Activated CD8-positive, alpha-beta memory T cell treated with anti-CD3 and anti-CD28 coated beads, Interleukin-2, amount 50 U/mL, for 1 hour (primary cell): ENCODE measurements at regions not wholly inside any gene's neighbourhood (a gene's known extent, or its start where the extent isn't known, plus 50 kb on each side); places are given as distances from the start of the nearest gene placed in this dataset.

Experiments
- DNase-seq: peaks from one replicate; pipeline ENCODE4 v3.0.0-alpha.2; 2020; ENCODE audit errors: extremely low read depth

- DNase-seq: no peak
Observed at GRCh38 chr9:105146677-105147076, 97.8 kb upstream of the SLC44A1 start.

GRCh38 chr9:105147110-105147871, 97.2 kb upstream of the SLC44A1 start:
- no peak for DNase-seq

DNA sequence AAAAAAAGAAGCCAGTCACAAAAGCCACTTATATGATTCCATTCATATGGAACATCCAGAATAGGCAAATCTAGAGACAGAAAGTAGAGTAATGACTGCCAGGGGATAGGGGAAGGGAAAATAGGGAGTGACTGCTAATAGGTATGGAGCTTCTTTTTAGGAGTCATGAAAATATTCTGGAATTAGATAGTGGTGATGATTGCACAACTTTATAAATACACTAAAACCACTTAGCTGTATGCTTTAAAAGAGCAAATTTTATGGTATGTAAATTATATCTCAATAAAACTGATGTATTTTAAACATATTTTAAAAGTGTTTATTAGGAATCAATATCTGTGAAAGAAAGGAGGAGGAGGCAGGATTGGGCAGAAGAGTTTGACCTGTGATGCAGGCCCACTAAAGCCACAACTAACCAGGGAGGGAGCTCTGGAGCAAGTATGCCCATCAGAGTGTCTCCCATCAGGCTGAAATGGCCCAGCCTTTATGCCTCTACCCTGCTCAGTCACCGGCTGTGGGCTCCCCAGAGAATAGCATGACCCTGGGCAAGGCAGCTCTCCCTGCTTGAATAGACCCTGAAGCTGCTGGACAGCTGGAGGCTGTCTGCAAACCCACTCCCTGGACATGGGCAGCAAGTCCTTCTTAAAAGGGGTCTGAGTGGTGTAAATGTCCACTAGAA, 96.0 kb upstream of the SLC44A1 start:
- no peak for DNase-seq

DNA sequence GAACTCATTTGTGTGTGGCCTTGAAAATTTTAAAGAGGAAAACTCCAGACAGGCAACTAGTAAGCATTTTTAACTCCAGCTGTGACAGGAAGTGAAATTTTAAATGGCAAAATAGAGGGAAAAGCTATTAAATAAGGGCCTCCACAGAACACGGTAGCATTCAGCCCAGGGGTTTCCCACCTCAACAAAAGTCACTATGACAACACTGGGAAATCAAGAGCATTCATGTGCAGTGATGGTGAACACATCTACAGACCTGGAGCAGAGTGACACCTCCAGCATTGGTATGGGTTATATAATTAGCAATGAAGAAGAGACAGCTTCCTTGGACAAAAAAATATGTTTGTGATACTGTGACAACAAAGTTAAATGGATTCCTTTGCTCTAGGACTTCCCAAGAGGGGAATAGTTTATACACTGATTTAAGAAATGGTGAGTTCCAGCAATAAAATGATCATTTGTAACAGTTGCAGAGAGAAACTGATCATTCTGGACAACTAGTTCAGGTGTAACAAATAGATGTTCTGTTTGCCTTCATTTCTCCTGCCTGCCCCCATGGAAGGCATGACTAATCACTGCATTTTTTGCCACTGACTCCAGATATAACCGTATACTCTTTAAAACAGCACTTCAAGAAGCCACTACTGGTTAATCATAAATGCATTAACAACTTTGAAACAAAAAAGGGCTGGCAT, 93.3 kb upstream of the SLC44A1 start:
- DNase-seq: no peak

DNA sequence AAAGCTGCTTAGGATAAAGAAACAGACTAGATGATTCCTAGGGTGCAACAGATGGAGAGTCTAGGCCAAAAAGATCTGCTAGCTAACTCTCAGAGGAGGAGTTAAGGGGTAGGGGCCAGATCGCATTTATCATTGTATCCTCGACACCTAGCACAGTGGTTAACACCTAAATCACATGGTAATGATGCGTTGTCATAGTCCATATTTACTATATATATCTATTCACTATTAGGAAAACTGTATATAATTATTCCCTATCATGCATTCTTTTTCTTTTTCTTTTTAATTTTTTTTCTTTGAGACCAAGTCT, 92.8 kb upstream of the SLC44A1 start:
- DNase-seq: no peak

DNA sequence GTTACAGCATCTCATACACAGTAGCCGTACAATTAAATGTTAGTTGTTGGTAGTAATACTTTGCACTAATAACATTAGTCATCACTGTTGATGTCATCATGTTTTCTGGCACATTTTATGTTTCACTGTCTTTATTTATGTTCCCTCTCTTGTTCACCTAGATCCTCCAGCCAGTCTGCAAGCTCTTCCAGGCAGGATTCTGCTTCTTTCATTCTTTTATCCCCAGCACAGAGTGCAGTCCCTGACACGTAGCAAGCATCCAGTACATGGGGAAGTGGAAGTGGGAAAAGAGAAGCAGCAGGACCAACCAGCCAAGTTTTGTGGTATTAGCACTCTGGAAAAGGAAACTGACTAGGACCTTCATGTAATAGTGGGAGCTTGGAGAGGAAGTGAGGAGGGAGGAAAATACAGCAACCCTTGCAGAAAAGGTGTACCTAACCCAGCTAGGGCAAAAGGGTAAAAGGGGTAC, 89.7 kb upstream of the SLC44A1 start:
- DNase-seq: no peak

DNA sequence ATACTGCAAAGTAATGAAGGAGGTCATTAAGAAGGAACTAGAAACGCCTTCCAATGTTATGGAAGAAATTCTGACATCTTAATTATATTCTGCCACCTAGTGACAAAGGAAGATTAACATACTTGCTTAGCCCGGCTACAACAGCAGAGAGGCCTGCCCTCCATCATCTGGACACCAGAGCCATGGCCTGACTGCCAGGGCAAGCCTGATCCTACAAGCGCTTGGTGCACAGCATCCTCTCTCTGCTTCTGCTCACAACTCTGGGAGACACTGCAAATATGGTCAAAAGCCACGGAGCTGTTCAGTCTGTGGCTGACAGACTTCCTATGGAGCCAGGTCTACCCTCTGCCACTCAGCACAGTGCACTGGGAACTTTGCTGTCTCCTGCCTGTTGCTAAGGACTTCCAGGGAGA, 87.3 kb upstream of the SLC44A1 start:
- no peak for DNase-seq

- no peak for DNase-seq
Observed at GRCh38 chr9:105158020-105158419, 86.4 kb upstream of the SLC44A1 start.

- DNase-seq: no peak
Observed at GRCh38 chr9:105158898-105159297, 85.6 kb upstream of the SLC44A1 start.

- DNase-seq: no peak
Observed at GRCh38 chr9:105168870-105169319, 75.6 kb upstream of the SLC44A1 start.

DNA sequence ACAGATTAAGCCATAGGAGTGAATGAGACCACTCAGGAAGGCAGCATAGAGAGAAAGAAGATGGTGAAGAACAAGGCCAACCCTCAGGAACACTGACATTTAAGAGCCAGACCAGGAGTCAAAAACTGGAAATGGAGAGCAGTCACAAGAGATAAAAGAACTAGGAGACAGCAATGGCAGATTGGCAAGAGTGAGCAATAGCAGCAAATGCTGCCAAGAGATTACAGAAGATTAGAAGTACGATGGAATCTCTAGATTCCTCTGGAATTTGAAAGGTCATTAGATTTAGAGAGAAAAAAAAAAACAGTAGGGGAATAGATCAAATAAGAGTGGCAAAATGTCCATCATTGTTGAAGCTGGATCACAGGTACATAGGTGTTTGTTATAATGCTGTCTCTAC, 73.4 kb upstream of the SLC44A1 start:
- no peak for DNase-seq

DNA sequence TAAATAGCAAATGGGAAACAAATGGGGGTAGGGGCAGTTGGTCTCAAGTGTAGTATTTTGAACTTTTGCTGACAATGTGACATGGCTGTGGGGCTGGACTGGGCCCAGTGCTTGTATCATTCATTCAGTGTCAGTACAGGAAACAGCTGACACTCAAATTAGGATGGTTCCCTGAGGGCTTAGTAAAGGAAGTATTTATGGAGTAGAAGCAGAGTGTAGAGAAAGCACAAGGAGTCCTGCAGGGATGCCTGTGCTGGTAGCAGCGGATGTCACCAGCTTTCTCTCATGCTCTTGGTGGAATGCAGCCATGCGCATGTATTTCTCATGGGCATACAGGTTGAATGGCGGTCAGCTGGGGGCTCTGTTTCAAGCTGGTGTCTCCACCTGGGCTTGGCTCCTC, 72.9 kb upstream of the SLC44A1 start:
- DNase-seq: no peak

GRCh38 chr9:105172436-105172835, 72.0 kb upstream of the SLC44A1 start:
- DNase-seq: no peak

- no peak for DNase-seq
Observed at GRCh38 chr9:105173306-105173705, 71.1 kb upstream of the SLC44A1 start.

DNA sequence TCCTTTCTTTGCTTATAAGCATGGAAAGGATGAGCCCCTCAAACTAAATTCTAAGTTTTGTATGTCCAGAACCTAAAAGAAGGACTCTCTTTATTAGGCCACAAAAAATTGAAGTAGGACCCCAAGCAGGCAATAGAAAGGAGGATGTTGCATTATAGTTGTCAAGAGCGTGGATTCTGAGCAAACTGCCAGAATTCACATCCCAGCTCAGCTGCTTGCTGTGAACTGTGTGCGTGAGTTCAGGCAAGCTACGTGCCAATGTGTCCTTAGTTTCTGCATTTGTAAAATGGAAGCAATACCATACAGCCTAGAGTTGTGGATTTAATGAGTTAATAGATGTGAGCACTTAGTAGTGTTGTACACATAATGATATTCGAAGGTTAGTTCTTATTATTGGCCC, 70.6 kb upstream of the SLC44A1 start:
- no peak for DNase-seq

DNA sequence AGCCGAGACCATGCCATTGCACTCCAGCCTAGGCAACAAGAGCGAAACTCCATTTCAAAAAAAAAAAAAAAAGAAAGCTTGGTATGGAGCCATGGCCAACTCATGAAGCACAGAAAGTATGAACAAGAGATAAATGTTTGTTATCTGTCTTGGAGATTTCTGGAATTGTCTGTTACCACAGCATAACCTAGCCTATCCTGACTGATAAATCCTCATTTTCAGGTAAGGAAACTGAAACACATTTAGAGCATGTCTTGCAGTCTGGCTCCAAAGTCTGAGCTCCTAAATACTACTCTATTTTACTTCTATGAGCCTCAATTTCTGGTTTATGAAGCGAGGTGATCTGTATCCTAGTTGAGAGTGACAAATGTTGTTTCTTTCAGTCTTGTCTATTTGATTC, 68.3 kb upstream of the SLC44A1 start:
- no peak for DNase-seq

DNA sequence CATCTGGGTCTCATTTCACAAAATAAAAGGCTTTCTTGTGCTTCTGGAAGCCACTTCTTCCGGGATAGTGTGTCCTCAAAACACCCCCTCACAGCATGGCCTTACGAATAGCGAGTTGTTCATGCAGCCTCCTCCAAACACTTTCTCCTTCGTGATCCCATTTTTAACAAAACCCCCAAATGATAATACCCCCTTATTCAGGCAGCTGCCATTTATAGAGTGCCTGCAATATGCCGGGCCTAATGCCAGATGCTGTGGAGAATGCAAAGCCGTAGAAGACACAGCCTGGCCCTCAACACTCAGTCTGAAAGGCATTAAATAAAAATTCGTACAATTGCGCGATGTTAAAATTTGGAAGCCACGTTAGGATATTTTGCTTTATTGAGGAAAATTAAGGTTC, 66.4 kb upstream of the SLC44A1 start:
- DNase-seq: no peak

GRCh38 chr9:105187781-105188180, 56.7 kb upstream of the SLC44A1 start:
- DNase-seq: no peak

DNA sequence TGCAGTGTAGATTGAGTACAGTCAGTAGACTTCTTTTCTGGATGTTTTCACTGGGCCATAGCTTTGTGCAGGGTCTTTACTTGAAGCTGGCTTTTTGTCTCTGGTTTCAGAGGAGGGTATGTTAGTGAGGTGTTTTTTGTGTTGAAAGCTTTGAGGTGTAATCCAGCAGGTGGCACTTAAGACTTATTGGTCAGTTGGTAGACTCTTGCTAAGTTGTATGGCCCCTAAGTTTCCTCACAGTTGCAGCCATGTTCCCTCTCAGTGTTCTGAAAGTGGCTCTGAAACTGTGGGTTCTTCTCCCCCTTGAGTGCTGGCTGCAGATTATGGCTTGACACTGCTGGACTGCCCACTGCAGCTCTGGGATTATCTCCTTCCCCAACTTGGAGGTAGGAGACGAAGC, 55.7 kb upstream of the SLC44A1 start:
- DNase-seq: no peak

DNA sequence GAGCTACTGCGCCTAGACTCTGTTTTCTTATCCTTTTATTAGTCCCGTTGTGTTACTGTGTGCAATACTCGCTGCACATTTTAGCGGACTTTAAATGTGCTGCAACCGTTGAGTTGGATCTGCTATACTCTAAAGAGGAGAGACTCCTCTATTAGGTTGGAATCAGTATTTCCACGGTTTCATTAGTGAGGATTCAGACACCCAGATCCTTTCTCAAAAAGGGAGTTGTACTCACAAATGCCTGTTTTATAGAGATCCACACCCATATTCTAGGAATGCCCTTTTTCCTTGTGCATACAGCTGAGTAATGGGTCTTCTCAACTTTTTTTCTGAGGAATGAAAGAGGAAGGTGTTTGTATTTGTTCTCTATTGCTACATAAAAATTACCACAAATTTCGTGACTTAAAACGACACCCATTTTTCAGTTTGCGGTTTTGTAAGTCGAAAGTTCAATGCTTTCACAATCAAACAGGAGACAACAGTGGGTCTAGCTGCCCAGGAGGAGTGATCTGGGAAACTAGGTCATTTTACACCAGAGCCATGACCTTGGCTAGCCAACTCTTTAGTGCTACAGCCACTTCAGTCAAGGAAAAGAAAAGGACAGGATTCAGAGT, 52.8 kb upstream of the SLC44A1 start:
- DNase-seq: no peak

DNA sequence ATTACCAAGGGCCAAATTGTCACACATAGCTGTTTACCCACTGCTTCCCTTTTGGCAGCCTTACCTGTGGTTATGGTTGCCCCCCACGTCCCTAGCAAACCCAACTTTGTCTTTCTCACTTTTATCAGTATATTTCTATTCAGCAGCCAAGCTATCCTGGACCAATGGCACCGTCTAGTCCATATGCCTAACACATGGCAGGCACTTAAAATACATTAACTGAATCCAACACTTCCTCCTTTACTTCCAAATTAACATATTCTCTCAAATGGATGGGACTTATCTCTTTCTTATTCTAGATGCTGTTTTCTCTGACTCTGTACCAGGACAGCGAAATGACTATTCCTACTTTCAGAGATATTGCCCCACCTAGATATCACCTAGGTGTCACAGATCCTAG, 50.9 kb upstream of the SLC44A1 start:
- DNase-seq: no peak

- DNase-seq: no peak
Observed at GRCh38 chr9:105194234-105194633, 50.2 kb upstream of the SLC44A1 start.
